Right atrium auricular region (tissue), 2 donors: ENCODE measurements at regions not wholly inside any gene's neighbourhood (a gene's known extent, or its start where the extent isn't known, plus 50 kb on each side); places are given as distances from the start of the nearest gene placed in this dataset.
A peak's percentile ranks its signal among the peaks of the same experiment; 100 is the strongest.

Experiments used
- DNase-seq: peaks from one replicate; pipeline ENCODE4 v3.0.0-alpha.2; 2019; ENCODE audit warnings: low spot score
- H3K27ac ChIP-seq, 2 donors: fragments of 200-600 bp; sonication (generic); 1 replicate in 1 of 2; 2 replicates in 1 of 2; pipeline ENCODE4 v1.5.1; 2016 to 2019
- H3K27me3 ChIP-seq, 2 donors: fragments of 200-600 bp; sonication (generic); one replicate each; pipeline versions ENCODE4 v1.5.1 to v1.6.0; 2017 to 2019
- H3K36me3 ChIP-seq: fragments of 200-600 bp; sonication (generic); one replicate; pipeline ENCODE4 v1.5.1; 2016
- H3K4me1 ChIP-seq, 2 donors: fragments of 200-600 bp; sonication (generic); one replicate each; pipeline versions ENCODE4 v1.5.1 to v1.6.0; 2017 to 2019
- H3K4me3 ChIP-seq, 2 donors: fragments of 200-600 bp; sonication (generic); 1 replicate in 1 of 2; 2 replicates in 1 of 2; pipeline ENCODE4 v1.5.1; 2017 to 2019; ENCODE audit warnings: mild to moderate bottlenecking in 1 of 2, moderate library complexity in 1 of 2
- H3K9me3 ChIP-seq, 2 donors: fragments of 200-600 bp; sonication (generic); one replicate each; pipeline ENCODE4 v1.5.1; 2019
- TF ChIP-seq, protein P1 (sequence below), 2 donors: fragments of 200-600 bp; sonication (generic); IDR thresholded peaks; one replicate each; pipeline ENCODE4 v1.5.1; 2019; ENCODE audit warnings: antibody characterized with exemption in 2 of 2

DNA sequence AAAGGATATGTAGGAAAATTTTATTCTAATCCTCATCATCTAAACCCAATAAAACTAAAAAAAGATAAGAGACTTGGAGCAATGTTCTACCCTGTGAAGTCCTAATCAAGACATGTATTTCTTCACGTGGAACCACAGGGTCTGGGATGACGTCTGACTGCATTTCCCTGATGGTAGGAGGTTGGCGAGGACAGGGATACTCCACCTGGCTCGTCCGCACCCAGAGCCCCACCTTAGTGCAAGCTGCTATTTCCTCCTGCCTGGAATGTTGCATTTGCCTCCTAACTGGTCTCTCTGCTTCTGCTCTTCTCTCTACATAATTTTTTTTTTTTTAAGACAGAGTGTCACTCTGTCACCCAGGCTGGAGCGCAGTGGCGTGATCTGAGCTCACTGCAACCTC lies 57.7 kb upstream of the RASGRP1 start:
- H3K4me1 ChIP-seq, result peaks cover 0 to 29% of the 10 kb centered on the region in 2 donors
- H3K36me3 ChIP-seq, result no peaks in the 10 kb centered on the region
- TF ChIP-seq, protein P1, sequence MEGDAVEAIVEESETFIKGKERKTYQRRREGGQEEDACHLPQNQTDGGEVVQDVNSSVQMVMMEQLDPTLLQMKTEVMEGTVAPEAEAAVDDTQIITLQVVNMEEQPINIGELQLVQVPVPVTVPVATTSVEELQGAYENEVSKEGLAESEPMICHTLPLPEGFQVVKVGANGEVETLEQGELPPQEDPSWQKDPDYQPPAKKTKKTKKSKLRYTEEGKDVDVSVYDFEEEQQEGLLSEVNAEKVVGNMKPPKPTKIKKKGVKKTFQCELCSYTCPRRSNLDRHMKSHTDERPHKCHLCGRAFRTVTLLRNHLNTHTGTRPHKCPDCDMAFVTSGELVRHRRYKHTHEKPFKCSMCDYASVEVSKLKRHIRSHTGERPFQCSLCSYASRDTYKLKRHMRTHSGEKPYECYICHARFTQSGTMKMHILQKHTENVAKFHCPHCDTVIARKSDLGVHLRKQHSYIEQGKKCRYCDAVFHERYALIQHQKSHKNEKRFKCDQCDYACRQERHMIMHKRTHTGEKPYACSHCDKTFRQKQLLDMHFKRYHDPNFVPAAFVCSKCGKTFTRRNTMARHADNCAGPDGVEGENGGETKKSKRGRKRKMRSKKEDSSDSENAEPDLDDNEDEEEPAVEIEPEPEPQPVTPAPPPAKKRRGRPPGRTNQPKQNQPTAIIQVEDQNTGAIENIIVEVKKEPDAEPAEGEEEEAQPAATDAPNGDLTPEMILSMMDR (IDR thresholded peaks at IDR 0.05), result no peak
- no peak overlapping the region for H3K4me3 ChIP-seq
- H3K27ac ChIP-seq, result no peak overlapping the region
- H3K27me3 ChIP-seq, result no peaks in the 10 kb centered on the region
- H3K9me3 ChIP-seq, result no peaks in the 10 kb centered on the region
- DNase-seq, result no peak

DNA sequence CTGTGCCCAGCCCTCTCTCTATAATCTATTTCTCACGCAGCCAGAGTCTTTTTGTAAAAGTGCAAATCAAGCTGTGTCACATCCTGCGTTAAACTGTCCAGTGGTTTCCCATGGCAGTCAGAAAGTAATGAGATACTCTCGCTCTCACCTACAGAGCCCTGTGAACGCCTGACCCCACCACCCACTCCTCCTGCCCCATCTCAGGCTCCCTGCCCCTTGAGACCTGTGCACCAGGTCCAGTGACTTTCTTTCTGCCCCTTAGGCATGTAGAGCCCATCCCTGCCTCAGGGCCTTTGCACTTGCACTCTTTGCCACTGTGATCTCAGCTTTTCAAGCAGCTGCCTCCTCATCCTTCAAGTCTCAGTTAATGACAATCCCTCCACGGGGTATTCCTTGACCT lies 58.3 kb upstream of the RASGRP1 start:
- no peak for DNase-seq
- no peak overlapping the region for H3K4me3 ChIP-seq
- no peaks in the 10 kb centered on the region for H3K27me3 ChIP-seq
- H3K9me3 ChIP-seq, result no peaks in the 10 kb centered on the region
- no peak overlapping the region for H3K27ac ChIP-seq
- H3K4me1 ChIP-seq, result peaks cover 0 to 33% of the 10 kb centered on the region in 2 donors
- H3K36me3 ChIP-seq, result no peaks in the 10 kb centered on the region
- TF ChIP-seq, protein P1 (IDR thresholded peaks at IDR 0.05), result no peak

DNA sequence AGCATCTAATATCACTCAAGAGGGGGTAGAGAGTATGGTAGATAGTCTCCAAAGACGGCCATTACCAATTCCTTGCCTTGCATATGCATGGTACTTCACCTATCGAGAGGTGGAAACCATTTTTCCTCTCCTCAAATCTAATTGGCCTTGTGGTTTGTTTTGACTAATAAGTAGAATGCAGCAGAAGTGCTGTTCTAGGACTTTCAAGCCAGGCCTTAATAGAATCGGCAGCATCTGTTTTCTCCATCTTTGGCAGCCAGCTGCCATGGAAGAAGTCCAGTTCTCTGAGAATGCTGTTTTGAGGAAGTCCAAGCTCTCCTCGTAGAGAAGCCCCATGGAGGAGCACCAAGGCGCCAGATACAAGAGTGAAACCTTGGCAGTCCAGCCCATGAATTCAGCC lies 59.1 kb upstream of the RASGRP1 start:
- no peak for DNase-seq
- TF ChIP-seq, protein P1 (IDR thresholded peaks at IDR 0.05), result no peak
- Histone ChIP-seq H3K36me3 (no peaks in the 10 kb centered on the region), H3K9me3 (no peaks in the 10 kb centered on the region), H3K27me3 (no peaks in the 10 kb centered on the region), H3K27ac (no peak overlapping the region), H3K4me1 (peaks cover 0 to 28% of the 10 kb centered on the region in 2 donors), H3K4me3 (no peak overlapping the region)

DNA sequence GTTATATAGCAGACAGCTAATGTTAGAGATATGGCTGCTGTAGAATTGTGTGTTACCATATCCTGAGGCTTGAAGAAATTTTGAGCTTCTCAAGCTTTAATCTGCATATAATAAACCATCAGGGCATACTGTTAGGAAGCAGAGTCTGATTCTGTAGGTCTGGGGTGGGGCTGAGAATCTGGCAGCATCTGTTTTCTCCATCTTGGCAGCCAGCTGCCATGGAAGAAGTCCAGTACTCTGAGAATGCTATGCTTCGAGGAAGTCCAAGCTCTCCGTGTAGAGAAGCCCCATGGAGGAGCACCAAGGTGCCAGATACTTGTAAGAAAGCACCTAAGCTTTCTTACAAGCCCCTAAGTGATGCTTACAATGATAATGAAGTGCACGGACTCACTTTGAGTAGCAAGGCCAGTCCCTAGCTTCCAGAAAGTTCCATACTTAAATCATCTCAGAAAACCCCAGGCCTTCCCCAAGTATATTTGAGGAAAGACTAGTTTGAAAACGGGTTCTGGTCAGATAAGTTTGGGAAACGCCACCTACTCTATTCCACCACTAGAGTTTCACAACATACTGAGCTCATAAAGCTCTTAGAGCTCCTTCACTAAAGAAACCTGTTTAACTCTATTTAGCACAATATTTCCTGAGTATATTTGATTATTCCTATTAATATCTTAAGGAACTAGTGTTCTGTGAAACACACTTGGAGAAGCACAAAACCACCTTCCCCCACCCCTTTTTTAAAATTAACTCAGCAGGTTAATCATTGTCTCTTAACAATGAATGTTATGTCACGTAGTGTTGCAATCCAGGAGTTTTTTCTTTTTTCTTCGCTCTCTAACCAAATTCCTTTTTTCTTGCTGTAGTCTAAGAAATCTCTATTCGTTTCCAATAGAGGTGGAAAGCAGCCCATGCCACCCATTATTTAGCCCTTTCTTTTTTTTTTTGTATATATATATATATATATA lies 59.9 kb upstream of the RASGRP1 start:
- TF ChIP-seq, protein P1 (IDR thresholded peaks at IDR 0.05), result no peak
- no peaks in the 10 kb centered on the region for H3K36me3 ChIP-seq
- no peaks in the 10 kb centered on the region for H3K27me3 ChIP-seq
- H3K27ac ChIP-seq, result no peak overlapping the region
- no peak overlapping the region for H3K4me3 ChIP-seq
- H3K4me1 ChIP-seq, result peaks cover 0 to 28% of the 10 kb centered on the region in 2 donors
- no peaks in the 10 kb centered on the region for H3K9me3 ChIP-seq
- no peak for DNase-seq

DNA sequence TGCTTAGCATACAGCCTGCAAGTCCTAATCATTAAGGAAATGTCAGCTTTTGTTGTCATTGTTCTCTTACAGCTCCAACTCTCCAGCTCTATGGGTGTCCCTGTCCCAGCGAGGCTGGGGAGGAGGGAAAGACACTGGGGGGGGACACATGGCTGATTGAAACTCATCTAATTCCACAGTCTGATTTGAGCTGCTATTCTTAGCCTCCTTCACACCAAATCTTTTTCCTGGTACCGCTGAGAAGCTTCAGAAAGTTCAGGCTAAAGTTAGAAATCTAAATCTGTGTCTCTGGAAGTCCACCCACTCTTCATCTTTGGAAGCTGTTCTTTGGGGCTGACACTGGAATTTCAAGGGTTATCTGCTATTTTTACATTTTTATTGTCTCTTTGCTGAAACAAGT lies 61.3 kb upstream of the RASGRP1 start:
- TF ChIP-seq, protein P1 (IDR thresholded peaks at IDR 0.05), result no peak
- Histone ChIP-seq H3K27ac (peak overlapping the region; percentile 14 to 47), H3K36me3 (no peaks in the 10 kb centered on the region), H3K4me1 (peaks cover 0 to 20% of the 10 kb centered on the region in 2 donors), H3K27me3 (no peaks in the 10 kb centered on the region), H3K9me3 (no peaks in the 10 kb centered on the region), H3K4me3 (no peak overlapping the region)
- no peak for DNase-seq
